Lung (tissue), 11 donors: ENCODE measurements at regions not wholly inside any gene's neighbourhood (a gene's known extent, or its start where the extent isn't known, plus 50 kb on each side); places are given as distances from the start of the nearest gene placed in this dataset.
A peak's percentile ranks its signal among the peaks of the same experiment; 100 is the strongest.
"Not testable (repeated sequence)": the region's sequence is repeated elsewhere in the genome, so short reads cannot be mapped to it uniquely, and the experiment has no call there.

ENCODE experiments used
- ATAC-seq: fragments of 200-7000 bp; cut with Tn5 transposase; one replicate; pipeline ENCODE4 v1.9.1; 2020; ENCODE audit warnings: moderate number of reproducible peaks; ENCODE audit not compliant: insufficient read depth, low FRiP score
- DNase-seq, 3 donors: peaks; one replicate each; pipeline ENCODE4 v3.0.0-alpha.2; 2013 to 2017
- H3K27ac ChIP-seq, 2 donors: one replicate each; pipeline ENCODE4 v1.5.1; 2013; ENCODE audit warnings: mild to moderate bottlenecking in 2 of 2, moderate library complexity in 2 of 2, control low read depth in 1 of 2, inconsistent platforms in 1 of 2, low read depth in 1 of 2, low read length in 1 of 2
- H3K27me3 ChIP-seq, 3 donors: one replicate each; pipeline ENCODE4 v1.5.1; 2013; ENCODE audit warnings: low read length in 2 of 3; ENCODE audit not compliant: control insufficient read depth in 3 of 3, insufficient read depth in 3 of 3
- H3K36me3 ChIP-seq, 4 donors: one replicate each; pipeline ENCODE4 v1.5.1; 2013; ENCODE audit warnings: low read length in 4 of 4, mild to moderate bottlenecking in 1 of 4, moderate library complexity in 1 of 4; ENCODE audit not compliant: control insufficient read depth in 4 of 4, insufficient read depth in 4 of 4
- H3K4me1 ChIP-seq, 5 donors: one replicate each; pipeline ENCODE4 v1.5.1; 2013; ENCODE audit warnings: low read length in 5 of 5, mild to moderate bottlenecking in 2 of 5, moderate library complexity in 1 of 5; ENCODE audit not compliant: control insufficient read depth in 5 of 5, insufficient read depth in 5 of 5
- H3K4me3 ChIP-seq: one replicate; pipeline ENCODE4 v1.5.1; 2013; ENCODE audit warnings: mild to moderate bottlenecking, control low read depth, moderate library complexity
- H3K9ac ChIP-seq, 2 donors: one replicate each; pipeline ENCODE4 v1.5.1; 2013; ENCODE audit warnings: low read length in 2 of 2, control low read depth in 1 of 2; ENCODE audit not compliant: insufficient read depth in 1 of 2
- H3K9me3 ChIP-seq, 4 donors: one replicate each; pipeline ENCODE4 v1.5.1; 2013; ENCODE audit warnings: low read length in 3 of 4, mild to moderate bottlenecking in 1 of 4, moderate library complexity in 1 of 4; ENCODE audit not compliant: control insufficient read depth in 4 of 4, insufficient read depth in 3 of 4
- WGBS, 2 donors: extraction: QIAGEN DNeasy Blood & Tissue Kit; methylation state at CpG; one replicate each; pipeline ENCODE4 v1.1.7; 2013; 5-methylcytosine and 5-hydroxymethylcytosine counted together
- TF ChIP-seq, protein P1 (sequence below): IDR thresholded peaks from 2 replicates; pipeline ENCODE4 v1.5.1; 2012; ENCODE audit warnings: mild to moderate bottlenecking; ENCODE audit errors: control extremely low read depth, extremely low read depth
- donor health status: control.
- donor health status: control.
- donor health status: Bipolar disorder and iron deficiency.
- donor health status: healthy.
- donor health status: DM: yes; HTN: yes; CAD: no.

DNA sequence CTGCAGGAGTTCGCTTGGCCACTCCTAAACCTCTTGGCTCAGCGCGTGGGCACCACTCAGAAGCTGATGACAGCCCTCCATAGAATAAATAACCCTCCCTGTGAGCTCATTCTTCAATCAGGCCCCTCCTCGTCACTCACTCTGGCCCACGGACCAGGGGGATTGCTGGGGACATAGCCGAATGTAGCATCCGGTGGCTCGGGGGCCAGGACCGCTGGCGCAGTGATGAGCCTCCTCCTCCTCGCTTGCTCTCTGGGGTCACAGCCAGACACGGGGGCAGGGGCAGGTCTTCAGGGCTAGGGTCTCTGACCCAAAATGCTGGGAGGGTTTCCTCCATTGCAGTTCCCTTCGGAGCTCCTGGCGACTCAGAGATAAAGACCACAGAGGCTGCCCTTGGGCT is 79.9 kb downstream of the TFAP2C start:
- WGBS, 2 donors, result 76 to 87% methylated on average over 14 of the region's 14 CpGs
- H3K27ac ChIP-seq, result no peak overlapping the region
- peaks cover 0 to 2% (median 0%) of the 10 kb centered on the region in 5 donors for H3K4me1 ChIP-seq
- no peak overlapping the region for H3K9ac ChIP-seq
- no peak for DNase-seq
- no peaks in the 10 kb centered on the region for H3K36me3 ChIP-seq
- ATAC-seq, result no peak
- TF ChIP-seq, protein P1, sequence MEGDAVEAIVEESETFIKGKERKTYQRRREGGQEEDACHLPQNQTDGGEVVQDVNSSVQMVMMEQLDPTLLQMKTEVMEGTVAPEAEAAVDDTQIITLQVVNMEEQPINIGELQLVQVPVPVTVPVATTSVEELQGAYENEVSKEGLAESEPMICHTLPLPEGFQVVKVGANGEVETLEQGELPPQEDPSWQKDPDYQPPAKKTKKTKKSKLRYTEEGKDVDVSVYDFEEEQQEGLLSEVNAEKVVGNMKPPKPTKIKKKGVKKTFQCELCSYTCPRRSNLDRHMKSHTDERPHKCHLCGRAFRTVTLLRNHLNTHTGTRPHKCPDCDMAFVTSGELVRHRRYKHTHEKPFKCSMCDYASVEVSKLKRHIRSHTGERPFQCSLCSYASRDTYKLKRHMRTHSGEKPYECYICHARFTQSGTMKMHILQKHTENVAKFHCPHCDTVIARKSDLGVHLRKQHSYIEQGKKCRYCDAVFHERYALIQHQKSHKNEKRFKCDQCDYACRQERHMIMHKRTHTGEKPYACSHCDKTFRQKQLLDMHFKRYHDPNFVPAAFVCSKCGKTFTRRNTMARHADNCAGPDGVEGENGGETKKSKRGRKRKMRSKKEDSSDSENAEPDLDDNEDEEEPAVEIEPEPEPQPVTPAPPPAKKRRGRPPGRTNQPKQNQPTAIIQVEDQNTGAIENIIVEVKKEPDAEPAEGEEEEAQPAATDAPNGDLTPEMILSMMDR, result no peak
- H3K9me3 ChIP-seq, result peaks cover 0 to 6% (median 0%) of the 10 kb centered on the region in 4 donors
- no peak overlapping the region for H3K4me3 ChIP-seq
- H3K27me3 ChIP-seq, result no peaks in the 10 kb centered on the region

DNA sequence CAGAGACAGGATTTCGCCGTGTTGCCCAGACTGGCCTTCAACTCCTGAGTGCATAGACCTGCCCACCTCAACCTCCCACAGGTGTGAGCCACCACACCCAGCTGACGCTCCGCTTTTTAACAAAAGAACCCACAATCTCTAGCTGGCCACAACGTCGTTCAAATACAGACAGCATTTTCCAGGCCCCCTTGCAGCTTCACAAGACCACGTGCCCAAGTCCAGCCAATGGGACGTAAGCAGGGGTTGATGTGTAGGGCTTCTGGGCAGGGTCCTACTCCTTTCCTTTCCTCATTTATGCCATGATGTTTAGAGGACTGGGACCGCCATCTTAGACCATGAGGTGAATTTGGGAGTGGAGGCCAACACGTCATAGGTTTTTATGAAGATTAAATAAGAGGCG is 81.0 kb downstream of the TFAP2C start:
- DNase-seq (no peak), ATAC-seq (no peak)
- WGBS, 2 donors, result 93 to 95% methylated on average over 11 of the region's 11 CpGs

DNA sequence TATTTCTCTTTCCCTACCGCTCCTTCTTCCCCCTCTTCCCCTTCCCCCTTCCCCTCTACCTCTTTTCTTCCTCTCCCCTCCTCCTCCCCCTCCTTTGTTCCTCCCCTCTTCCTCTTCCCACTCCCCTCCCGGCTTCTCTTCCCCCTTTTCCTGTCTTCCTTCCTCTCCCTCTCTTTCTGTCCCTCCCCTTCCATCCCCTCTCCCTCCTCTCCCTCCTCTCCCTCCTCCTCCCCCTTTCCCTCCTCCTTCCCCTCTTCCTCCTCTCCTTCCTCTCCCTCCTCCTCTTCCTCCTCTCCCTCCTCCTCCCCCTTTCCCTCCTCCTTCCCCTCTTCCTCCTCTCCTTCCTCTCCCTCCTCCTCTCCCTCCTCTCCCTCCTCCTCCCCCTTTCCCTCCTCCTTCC is 81.5 kb downstream of the TFAP2C start:
- H3K27ac ChIP-seq, H3K9ac ChIP-seq, H3K36me3 ChIP-seq, DNase-seq, H3K4me1 ChIP-seq, ATAC-seq, H3K4me3 ChIP-seq, H3K27me3 ChIP-seq, H3K9me3 ChIP-seq: not testable (repeated sequence)
- WGBS, 2 donors, result 33 to 67% methylated on average over 2 of the region's 2 CpGs

More for the DNA sequence above, 81.0 kb downstream of the TFAP2C start:
- Histone ChIP-seq H3K36me3 (no peaks in the 10 kb centered on the region), H3K9me3 (peaks cover 0 to 6% (median 0%) of the 10 kb centered on the region in 4 donors), H3K4me1 (peaks cover 0 to 2% (median 0%) of the 10 kb centered on the region in 5 donors), H3K27me3 (no peaks in the 10 kb centered on the region), H3K9ac (no peak overlapping the region), H3K27ac (no peak overlapping the region), H3K4me3 (no peak overlapping the region)
- TF ChIP-seq, protein P1, result no peak

DNA sequence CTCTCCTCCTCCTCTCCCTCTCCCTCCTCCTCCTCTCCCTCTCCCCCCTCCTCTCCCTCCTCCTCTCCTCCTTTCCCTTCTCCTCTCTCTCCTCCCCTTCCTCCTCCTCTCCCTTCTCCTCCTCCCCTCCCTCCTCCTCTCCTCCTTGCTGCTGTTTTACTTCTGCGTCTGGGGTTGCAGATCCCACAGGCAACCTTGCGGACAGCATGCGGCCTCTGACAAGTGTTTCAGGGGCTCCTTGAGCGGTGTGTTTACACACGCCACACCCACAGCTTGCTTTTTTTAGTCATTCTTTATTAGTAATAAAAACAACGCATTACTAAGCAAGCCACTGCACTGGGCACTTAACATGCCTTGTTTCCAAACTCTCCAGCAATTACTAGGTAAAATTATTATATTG is 81.9 kb downstream of the TFAP2C start:
- TF ChIP-seq, protein P1, result no peak
- H3K27ac ChIP-seq, result no peak overlapping the region
- peak in 1 of 3 donors; percentile 20 for DNase-seq
- no peak overlapping the region for H3K9ac ChIP-seq
- peaks cover 0 to 2% (median 0%) of the 10 kb centered on the region in 5 donors for H3K4me1 ChIP-seq
- H3K4me3 ChIP-seq, result no peak overlapping the region
- ATAC-seq, result no peak
- WGBS, 2 donors, result 32 to 55% methylated on average over 6 of the region's 6 CpGs
- H3K36me3 ChIP-seq, result no peaks in the 10 kb centered on the region
- peaks cover 0 to 5% (median 0%) of the 10 kb centered on the region in 4 donors for H3K9me3 ChIP-seq
- no peaks in the 10 kb centered on the region for H3K27me3 ChIP-seq
